Neural cell (in vitro differentiated cells): ENCODE measurements at regions not wholly inside any gene's neighbourhood (a gene's known extent, or its start where the extent isn't known, plus 50 kb on each side); places are given as distances from the start of the nearest gene placed in this dataset.

Experiments used
- EP300 ChIP-seq: fragments of 450-650 bp; conservative IDR thresholded peaks from 2 replicates; pipeline ENCODE4 v1.6.1; 2014; ENCODE audit warnings: antibody characterized with exemption, mild to moderate bottlenecking, moderate library complexity; ENCODE audit not compliant: poor library complexity, severe bottlenecking
- EZH2 ChIP-seq: fragments of 200-600, 300-800 bp; shearing (Covaris generic), sonication (generic); IDR thresholded peaks from 2 replicates; pipeline ENCODE4 v1.6.1; 2014; ENCODE audit warnings: antibody characterized with exemption, low read length, borderline replicate concordance, mild to moderate bottlenecking; ENCODE audit not compliant: insufficient read depth, poor library complexity, severe bottlenecking
- MXI1 ChIP-seq: fragments of 450-650 bp; conservative IDR thresholded peaks from 2 replicates; pipeline ENCODE4 v1.6.1; 2014; ENCODE audit warnings: antibody characterized with exemption, mild to moderate bottlenecking; ENCODE audit not compliant: poor library complexity, severe bottlenecking
- POLR2AphosphoS5 ChIP-seq: IDR thresholded peaks from 2 replicates; pipeline ENCODE4 v1.6.1; 2012
- RAD21 ChIP-seq: fragments of 450-650 bp; conservative IDR thresholded peaks from 2 replicates; pipeline ENCODE4 v1.6.1; 2014; ENCODE audit warnings: antibody characterized with exemption, mild to moderate bottlenecking, moderate library complexity
- TAF1 ChIP-seq: IDR thresholded peaks from 2 replicates; pipeline ENCODE4 v1.6.1; 2012; ENCODE audit warnings: low read depth
- TF ChIP-seq, protein P1 (sequence below): fragments of 450-650 bp; IDR thresholded peaks from 2 replicates; pipeline ENCODE4 v1.5.1; 2014; ENCODE audit warnings: antibody characterized with exemption, mild to moderate bottlenecking, moderate library complexity; ENCODE audit not compliant: poor library complexity, severe bottlenecking
- TF ChIP-seq, protein P2 (sequence below): IDR thresholded peaks from 2 replicates; pipeline ENCODE4 v1.6.1; 2012; ENCODE audit warnings: borderline replicate concordance

DNA sequence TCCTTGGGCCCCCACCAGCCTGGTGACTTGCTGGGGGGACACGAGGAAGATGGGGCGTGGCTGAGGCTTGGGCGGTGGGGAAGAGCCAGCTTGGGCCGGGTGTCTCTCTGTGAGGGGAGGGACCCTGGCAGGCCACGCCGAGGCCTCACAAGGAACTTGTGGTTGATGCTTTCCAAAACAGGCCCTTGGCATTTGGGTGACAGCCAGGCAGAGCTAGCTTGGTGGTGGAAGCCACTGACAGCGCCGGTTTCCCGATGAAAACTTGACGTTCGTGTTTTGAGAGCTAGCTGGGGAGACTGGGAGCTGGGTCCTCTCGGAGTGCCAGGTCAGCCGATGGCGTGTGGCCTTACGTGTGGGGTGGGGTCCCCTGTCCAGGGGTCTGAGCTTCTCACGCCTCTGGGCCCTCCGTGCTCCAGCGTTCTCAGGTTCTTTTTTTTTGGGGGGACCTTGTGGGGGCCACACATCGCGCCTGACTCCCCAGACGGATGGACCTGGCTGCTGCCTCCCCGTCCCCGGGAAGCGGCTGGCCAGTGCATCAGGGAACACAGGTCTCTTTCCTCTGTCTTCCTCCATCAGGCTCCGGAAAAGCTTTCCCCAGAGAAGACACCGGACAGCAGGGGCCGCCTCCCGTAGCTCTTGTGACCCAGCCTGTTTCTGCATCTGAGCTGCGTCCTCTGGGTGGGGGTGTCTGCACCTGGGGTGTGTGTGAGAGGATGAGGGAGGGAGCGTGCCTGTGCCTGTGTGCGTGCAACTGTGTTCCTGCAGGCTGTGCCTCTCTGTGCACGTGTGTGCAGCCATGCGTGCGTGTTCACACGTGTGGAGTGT is 129.3 kb upstream of the LPCAT1 start:
- TF ChIP-seq POLR2AphosphoS5 (no peak), EP300 (no peak), EZH2 (no peak), RAD21 (no peak), TAF1 (no peak), MXI1 (no peak)
- TF ChIP-seq, protein P1, sequence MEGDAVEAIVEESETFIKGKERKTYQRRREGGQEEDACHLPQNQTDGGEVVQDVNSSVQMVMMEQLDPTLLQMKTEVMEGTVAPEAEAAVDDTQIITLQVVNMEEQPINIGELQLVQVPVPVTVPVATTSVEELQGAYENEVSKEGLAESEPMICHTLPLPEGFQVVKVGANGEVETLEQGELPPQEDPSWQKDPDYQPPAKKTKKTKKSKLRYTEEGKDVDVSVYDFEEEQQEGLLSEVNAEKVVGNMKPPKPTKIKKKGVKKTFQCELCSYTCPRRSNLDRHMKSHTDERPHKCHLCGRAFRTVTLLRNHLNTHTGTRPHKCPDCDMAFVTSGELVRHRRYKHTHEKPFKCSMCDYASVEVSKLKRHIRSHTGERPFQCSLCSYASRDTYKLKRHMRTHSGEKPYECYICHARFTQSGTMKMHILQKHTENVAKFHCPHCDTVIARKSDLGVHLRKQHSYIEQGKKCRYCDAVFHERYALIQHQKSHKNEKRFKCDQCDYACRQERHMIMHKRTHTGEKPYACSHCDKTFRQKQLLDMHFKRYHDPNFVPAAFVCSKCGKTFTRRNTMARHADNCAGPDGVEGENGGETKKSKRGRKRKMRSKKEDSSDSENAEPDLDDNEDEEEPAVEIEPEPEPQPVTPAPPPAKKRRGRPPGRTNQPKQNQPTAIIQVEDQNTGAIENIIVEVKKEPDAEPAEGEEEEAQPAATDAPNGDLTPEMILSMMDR, result no peak
- TF ChIP-seq, protein P2, sequence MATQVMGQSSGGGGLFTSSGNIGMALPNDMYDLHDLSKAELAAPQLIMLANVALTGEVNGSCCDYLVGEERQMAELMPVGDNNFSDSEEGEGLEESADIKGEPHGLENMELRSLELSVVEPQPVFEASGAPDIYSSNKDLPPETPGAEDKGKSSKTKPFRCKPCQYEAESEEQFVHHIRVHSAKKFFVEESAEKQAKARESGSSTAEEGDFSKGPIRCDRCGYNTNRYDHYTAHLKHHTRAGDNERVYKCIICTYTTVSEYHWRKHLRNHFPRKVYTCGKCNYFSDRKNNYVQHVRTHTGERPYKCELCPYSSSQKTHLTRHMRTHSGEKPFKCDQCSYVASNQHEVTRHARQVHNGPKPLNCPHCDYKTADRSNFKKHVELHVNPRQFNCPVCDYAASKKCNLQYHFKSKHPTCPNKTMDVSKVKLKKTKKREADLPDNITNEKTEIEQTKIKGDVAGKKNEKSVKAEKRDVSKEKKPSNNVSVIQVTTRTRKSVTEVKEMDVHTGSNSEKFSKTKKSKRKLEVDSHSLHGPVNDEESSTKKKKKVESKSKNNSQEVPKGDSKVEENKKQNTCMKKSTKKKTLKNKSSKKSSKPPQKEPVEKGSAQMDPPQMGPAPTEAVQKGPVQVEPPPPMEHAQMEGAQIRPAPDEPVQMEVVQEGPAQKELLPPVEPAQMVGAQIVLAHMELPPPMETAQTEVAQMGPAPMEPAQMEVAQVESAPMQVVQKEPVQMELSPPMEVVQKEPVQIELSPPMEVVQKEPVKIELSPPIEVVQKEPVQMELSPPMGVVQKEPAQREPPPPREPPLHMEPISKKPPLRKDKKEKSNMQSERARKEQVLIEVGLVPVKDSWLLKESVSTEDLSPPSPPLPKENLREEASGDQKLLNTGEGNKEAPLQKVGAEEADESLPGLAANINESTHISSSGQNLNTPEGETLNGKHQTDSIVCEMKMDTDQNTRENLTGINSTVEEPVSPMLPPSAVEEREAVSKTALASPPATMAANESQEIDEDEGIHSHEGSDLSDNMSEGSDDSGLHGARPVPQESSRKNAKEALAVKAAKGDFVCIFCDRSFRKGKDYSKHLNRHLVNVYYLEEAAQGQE, result no peak
